ENCODE measurements at regions not wholly inside any gene's neighbourhood (a gene's known extent, or its start where the extent isn't known, plus 50 kb on each side); places are given as distances from the start of the nearest gene placed in this dataset.
A peak's percentile ranks its signal among the peaks of the same experiment; 100 is the strongest.
"Not testable (repeated sequence)": the region's sequence is repeated elsewhere in the genome, so short reads cannot be mapped to it uniquely, and the experiment has no call there.

DNA sequence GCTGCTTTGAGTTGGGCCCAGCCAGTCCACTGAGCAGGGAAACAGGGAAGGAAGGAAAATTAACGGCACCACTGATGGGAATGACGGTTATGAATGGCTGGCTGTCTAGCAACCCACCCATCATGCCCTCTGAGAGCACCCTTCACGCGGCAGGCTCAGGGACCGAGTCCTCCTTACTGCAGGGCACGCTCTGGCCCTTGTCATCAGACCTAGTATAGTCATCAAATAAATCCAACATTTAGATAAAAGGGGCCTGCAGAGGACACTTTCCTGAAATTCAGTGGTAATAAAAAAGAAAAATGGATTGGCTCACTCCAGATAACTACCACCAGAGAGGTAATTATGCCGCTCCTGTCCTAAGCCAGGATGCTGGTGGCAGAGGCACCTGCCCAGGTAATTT, 509.4 kb downstream of the MATN1 start:
- no peak overlapping the region for H3K4me2 ChIP-seq
- H3K9me3 ChIP-seq: no peaks in the 10 kb centered on the region
- ChIA-PET POLR2A (no interaction called here), CTCF (no interaction called here)
- H3K4me3 ChIP-seq: no peak overlapping the region
- 26% methylated on average over 5 of the region's 7 CpGs for WGBS (ENCODE audit: missing lambda C conversion rate)
- H3K4me1 ChIP-seq: no peaks in the 10 kb centered on the region
- no peak for FAIRE-seq
- H3K27ac ChIP-seq: no peak overlapping the region
- no peak for DNase-seq (ENCODE audit: low read depth in 1 of 2, low spot score in 1 of 2)
- TF ChIP-seq EHF (CRISPR knock-in tag; IDR thresholded peaks at IDR 0.05) (no peak), KDM5A (IDR thresholded peaks at IDR 0.05) (no peak), EHMT2 (IDR thresholded peaks at IDR 0.05; ENCODE audit: low read depth) (no peak), MAZ (IDR thresholded peaks at IDR 0.05; ENCODE audit: borderline replicate concordance, low read depth, low read length) (no peak), PHF8 (IDR thresholded peaks at IDR 0.05; ENCODE audit: borderline replicate concordance, low read depth) (no peak), ESRRA (IDR thresholded peaks at IDR 0.05; ENCODE audit: borderline replicate concordance, low read length) (no peak), FOXS1 (CRISPR knock-in tag; IDR thresholded peaks at IDR 0.05) (no peak), EP300 (IDR thresholded peaks at IDR 0.05) (no peak), FOSL2 (IDR thresholded peaks at IDR 0.05) (no peak), FOSL2 (CRISPR knock-in tag; IDR thresholded peaks at IDR 0.05) (no peak), RARB (CRISPR knock-in tag; IDR thresholded peaks at IDR 0.05) (no peak), MAFK (IDR thresholded peaks at IDR 0.05; ENCODE audit: partially characterized antibody) (no peak), JUN (IDR thresholded peaks at IDR 0.05) (no peak)
- TF ChIP-seq, protein P1, sequence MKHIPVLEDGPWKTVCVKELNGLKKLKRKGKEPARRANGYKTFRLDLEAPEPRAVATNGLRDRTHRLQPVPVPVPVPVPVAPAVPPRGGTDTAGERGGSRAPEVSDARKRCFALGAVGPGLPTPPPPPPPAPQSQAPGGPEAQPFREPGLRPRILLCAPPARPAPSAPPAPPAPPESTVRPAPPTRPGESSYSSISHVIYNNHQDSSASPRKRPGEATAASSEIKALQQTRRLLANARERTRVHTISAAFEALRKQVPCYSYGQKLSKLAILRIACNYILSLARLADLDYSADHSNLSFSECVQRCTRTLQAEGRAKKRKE (CRISPR knock-in tag; IDR thresholded peaks at IDR 0.05; ENCODE audit: low read depth): no peak
- TF ChIP-seq, protein P2, sequence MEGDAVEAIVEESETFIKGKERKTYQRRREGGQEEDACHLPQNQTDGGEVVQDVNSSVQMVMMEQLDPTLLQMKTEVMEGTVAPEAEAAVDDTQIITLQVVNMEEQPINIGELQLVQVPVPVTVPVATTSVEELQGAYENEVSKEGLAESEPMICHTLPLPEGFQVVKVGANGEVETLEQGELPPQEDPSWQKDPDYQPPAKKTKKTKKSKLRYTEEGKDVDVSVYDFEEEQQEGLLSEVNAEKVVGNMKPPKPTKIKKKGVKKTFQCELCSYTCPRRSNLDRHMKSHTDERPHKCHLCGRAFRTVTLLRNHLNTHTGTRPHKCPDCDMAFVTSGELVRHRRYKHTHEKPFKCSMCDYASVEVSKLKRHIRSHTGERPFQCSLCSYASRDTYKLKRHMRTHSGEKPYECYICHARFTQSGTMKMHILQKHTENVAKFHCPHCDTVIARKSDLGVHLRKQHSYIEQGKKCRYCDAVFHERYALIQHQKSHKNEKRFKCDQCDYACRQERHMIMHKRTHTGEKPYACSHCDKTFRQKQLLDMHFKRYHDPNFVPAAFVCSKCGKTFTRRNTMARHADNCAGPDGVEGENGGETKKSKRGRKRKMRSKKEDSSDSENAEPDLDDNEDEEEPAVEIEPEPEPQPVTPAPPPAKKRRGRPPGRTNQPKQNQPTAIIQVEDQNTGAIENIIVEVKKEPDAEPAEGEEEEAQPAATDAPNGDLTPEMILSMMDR (IDR thresholded peaks at IDR 0.05): no peak
- ATAC-seq: no peak

DNA sequence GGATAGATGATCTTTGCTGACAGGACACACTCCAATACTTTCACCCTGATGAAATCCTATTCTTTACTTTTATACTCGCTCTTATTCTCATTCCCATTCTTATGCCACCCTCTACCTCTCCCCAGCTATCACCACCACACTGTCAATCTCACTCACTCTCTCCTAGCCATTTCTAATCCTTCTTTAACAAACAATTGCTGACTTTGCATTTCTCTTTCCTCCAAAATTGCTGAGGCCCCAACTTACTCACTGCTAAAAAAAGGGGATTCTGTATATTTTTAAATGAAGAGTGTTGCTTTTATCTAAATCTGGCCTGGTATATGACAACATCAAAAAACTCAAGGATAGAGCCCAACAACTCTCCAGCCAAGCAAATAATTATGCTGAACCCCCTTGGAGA, 515.4 kb downstream of the MATN1 start:
- 0% methylated on average over 1 of the region's 1 CpG for WGBS (ENCODE audit: missing lambda C conversion rate)
- not testable (repeated sequence) for DNase-seq (ENCODE audit: low read depth in 1 of 2, low spot score in 1 of 2)
- peak; percentile 85 for TF ChIP-seq MAFK (IDR thresholded peaks at IDR 0.05; ENCODE audit: partially characterized antibody)

DNA sequence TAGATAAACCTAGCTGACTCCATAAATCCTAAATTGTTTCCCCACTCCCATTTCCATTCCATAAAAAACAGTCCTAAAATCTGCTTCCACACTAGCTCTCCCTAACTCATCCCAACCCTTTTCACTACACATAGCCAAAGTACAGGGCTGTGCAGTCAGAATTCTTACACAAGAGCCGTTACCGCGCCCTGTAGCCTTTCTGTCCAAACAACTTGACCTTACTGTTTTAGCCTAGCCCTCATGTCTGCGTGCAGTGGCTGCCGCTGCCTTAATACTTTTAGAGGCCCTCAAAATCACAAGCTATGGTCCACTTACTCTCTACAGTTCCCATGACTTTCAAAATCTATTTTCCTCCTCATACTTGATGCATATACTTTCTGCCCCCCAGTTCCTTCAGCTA, 516.8 kb downstream of the MATN1 start:
- CTCF ChIA-PET: interaction anchor here (0.6 kb wide), 1 partner anchor 447 kb away, joined by 3 read pairs; no protein-coding TSS in a partner anchor
- not testable (repeated sequence) for H3K9me3 ChIP-seq
- WGBS (ENCODE audit: missing lambda C conversion rate): 6% methylated on average over 5 of the region's 5 CpGs

More for the DNA sequence above, 515.4 kb downstream of the MATN1 start:
- H3K9me3 ChIP-seq, ATAC-seq, FAIRE-seq, H3K4me3 ChIP-seq, CTCF ChIA-PET, H3K4me1 ChIP-seq, H3K4me2 ChIP-seq, H3K27ac ChIP-seq, POLR2A ChIA-PET: not testable (repeated sequence)

DNA sequence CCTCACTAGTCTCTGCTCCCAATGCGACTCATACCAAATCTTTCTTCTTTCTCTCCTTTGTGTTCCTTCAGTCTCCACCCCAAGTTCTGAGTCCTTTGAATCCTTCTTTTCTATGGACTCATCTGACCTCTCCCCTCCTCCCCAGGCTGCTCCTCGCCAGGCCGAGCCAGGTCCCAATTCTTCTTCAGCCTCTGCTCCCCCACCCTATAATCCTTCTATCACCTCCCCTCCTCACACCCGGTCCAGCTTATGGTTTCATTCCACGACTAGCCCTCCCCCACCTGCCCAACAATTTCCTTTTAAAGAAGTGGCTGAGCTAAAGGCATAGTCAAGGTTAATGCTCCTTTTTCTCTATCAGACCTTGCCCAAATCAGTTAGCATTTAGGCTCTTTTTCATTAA, 518.5 kb downstream of the MATN1 start:
- H3K4me3 ChIP-seq; H3K4me1 ChIP-seq; H3K9me3 ChIP-seq; ATAC-seq; FAIRE-seq; H3K27ac ChIP-seq; H3K4me2 ChIP-seq; POLR2A ChIA-PET; DNase-seq (ENCODE audit: low read depth in 1 of 2, low spot score in 1 of 2); CTCF ChIA-PET: not testable (repeated sequence)
- WGBS (ENCODE audit: missing lambda C conversion rate): 0% methylated on average over 5 of the region's 5 CpGs

More for the DNA sequence above, 516.8 kb downstream of the MATN1 start:
- H3K4me2 ChIP-seq; H3K27ac ChIP-seq; ATAC-seq; FAIRE-seq; H3K4me3 ChIP-seq; DNase-seq (ENCODE audit: low read depth in 1 of 2, low spot score in 1 of 2); POLR2A ChIA-PET; H3K4me1 ChIP-seq: not testable (repeated sequence)

DNA sequence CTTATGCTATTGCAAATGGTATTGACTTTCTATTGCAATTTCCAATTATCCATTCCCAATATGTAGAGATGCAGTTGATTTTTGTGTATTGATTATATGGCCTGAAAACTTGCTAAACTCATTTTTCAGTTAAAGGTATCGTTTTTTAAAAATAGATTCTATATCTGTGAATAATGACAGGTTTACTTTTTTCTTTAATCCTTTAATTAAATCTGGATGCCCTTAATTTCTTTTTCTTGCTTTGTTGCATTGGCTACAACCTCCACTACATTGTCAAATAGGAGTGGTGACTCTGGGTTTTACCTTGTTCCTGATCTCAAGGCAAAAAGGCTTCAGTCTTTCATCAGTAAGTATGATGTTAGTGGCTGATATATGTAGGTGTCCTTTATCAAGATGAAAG, 522.4 kb downstream of the MATN1 start:
- DNase-seq (ENCODE audit: low read depth in 1 of 2, low spot score in 1 of 2) (no peak), ATAC-seq (no peak), FAIRE-seq (no peak)
- ChIA-PET POLR2A (interaction anchor here (0.7 kb wide), 1 partner anchor 13 kb away, joined by 4 read pairs; no protein-coding TSS in a partner anchor), CTCF (interaction anchor here (0.6 kb wide), 1 partner anchor 349 kb away, joined by 4 read pairs; no protein-coding TSS in a partner anchor)
- 0% methylated on average over 1 of the region's 1 CpG for WGBS (ENCODE audit: missing lambda C conversion rate)
- no peak overlapping the region for H3K4me3 ChIP-seq
- H3K4me1 ChIP-seq: no peaks in the 10 kb centered on the region
- no peak overlapping the region for H3K4me2 ChIP-seq
- no peak overlapping the region for H3K27ac ChIP-seq
- no peaks in the 10 kb centered on the region for H3K9me3 ChIP-seq
- TF ChIP-seq, protein P3, sequence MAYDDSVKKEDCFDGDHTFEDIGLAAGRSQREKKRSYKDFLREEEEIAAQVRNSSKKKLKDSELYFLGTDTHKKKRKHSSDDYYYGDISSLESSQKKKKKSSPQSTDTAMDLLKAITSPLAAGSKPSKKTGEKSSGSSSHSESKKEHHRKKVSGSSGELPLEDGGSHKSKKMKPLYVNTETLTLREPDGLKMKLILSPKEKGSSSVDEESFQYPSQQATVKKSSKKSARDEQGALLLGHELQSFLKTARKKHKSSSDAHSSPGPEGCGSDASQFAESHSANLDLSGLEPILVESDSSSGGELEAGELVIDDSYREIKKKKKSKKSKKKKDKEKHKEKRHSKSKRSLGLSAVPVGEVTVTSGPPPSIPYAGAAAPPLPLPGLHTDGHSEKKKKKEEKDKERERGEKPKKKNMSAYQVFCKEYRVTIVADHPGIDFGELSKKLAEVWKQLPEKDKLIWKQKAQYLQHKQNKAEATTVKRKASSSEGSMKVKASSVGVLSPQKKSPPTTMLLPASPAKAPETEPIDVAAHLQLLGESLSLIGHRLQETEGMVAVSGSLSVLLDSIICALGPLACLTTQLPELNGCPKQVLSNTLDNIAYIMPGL (CRISPR knock-in tag; IDR thresholded peaks at IDR 0.05; ENCODE audit: borderline replicate concordance): no peak
- TF ChIP-seq HOXB5 (CRISPR knock-in tag; IDR thresholded peaks at IDR 0.05): no peak
- TF ChIP-seq HDAC2 (IDR thresholded peaks at IDR 0.05): no peak
- TF ChIP-seq HEYL (CRISPR knock-in tag; IDR thresholded peaks at IDR 0.05): no peak
- no peak for TF ChIP-seq FOXS1 (CRISPR knock-in tag; IDR thresholded peaks at IDR 0.05)
- TF ChIP-seq, protein P4, sequence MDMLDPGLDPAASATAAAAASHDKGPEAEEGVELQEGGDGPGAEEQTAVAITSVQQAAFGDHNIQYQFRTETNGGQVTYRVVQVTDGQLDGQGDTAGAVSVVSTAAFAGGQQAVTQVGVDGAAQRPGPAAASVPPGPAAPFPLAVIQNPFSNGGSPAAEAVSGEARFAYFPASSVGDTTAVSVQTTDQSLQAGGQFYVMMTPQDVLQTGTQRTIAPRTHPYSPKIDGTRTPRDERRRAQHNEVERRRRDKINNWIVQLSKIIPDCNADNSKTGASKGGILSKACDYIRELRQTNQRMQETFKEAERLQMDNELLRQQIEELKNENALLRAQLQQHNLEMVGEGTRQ (IDR thresholded peaks at IDR 0.05): no peak
- TF ChIP-seq, protein P5, sequence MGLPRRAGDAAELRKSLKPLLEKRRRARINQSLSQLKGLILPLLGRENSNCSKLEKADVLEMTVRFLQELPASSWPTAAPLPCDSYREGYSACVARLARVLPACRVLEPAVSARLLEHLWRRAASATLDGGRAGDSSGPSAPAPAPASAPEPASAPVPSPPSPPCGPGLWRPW (IDR thresholded peaks at IDR 0.05): no peak
- TF ChIP-seq, protein P6, sequence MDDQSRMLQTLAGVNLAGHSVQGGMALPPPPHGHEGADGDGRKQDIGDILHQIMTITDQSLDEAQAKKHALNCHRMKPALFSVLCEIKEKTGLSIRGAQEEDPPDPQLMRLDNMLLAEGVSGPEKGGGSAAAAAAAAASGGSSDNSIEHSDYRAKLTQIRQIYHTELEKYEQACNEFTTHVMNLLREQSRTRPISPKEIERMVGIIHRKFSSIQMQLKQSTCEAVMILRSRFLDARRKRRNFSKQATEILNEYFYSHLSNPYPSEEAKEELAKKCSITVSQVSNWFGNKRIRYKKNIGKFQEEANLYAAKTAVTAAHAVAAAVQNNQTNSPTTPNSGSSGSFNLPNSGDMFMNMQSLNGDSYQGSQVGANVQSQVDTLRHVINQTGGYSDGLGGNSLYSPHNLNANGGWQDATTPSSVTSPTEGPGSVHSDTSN (IDR thresholded peaks at IDR 0.05): no peak
